Effector memory CD4-positive, alpha-beta T cell (primary cell): ENCODE measurements at regions not wholly inside any gene's neighbourhood (a gene's known extent, or its start where the extent isn't known, plus 50 kb on each side); places are given as distances from the start of the nearest gene placed in this dataset.
"Not testable (repeated sequence)": the region's sequence is repeated elsewhere in the genome, so short reads cannot be mapped to it uniquely, and the experiment has no call there.

Experiments
- DNase-seq, 3 donors: peaks; one replicate each; pipeline ENCODE4 v3.0.0-alpha.2; 2020
- H3K27ac ChIP-seq: 2 replicates; pipeline ENCODE4 v1.7.0; 2013; ENCODE audit warnings: mild to moderate bottlenecking, low read length, moderate library complexity; ENCODE audit not compliant: insufficient read depth, poor library complexity, severe bottlenecking
- H3K27me3 ChIP-seq: replicated peaks from 2 replicates; pipeline ENCODE4 v1.7.0; 2013; ENCODE audit warnings: mild to moderate bottlenecking, low read length; ENCODE audit not compliant: insufficient read depth, control insufficient read depth, poor library complexity, severe bottlenecking
- H3K36me3 ChIP-seq: 2 replicates; pipeline ENCODE4 v1.7.0; 2013; ENCODE audit warnings: mild to moderate bottlenecking, low read length, moderate library complexity; ENCODE audit not compliant: control insufficient read depth, insufficient read depth
- H3K4me1 ChIP-seq: 2 replicates; pipeline ENCODE4 v1.7.0; 2013; ENCODE audit warnings: low read length, mild to moderate bottlenecking; ENCODE audit not compliant: control insufficient read depth, insufficient read depth, poor library complexity, severe bottlenecking
- H3K4me3 ChIP-seq: 2 replicates; pipeline ENCODE4 v1.7.0; 2013; ENCODE audit warnings: low read length, low read depth, mild to moderate bottlenecking; ENCODE audit not compliant: insufficient read depth, poor library complexity, severe bottlenecking
- H3K9me3 ChIP-seq: 2 replicates; pipeline ENCODE4 v1.7.0; 2013; ENCODE audit warnings: mild to moderate bottlenecking, low read length, moderate library complexity; ENCODE audit not compliant: control insufficient read depth

DNA sequence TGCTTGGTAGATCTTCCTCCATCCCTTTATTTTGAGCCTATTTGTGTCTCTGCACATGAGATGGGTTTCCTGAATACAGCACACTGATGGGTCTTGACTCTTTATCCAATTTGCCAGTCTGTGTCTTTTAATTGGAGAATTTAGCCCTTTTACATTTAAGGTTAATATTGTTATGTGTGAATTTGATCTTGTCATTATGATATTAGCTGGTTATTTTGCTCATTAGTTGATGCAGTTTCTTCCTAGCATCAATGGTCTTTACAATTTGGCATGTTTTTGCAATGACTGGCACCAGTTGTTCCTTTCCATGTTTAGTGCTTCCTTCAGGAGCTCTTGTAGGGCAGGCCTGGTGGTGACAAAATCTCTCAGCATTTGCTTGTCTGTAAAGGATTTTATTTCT is 72.4 kb downstream of the HNRNPD start:
- H3K27ac ChIP-seq, H3K4me1 ChIP-seq, H3K27me3 ChIP-seq, H3K4me3 ChIP-seq, DNase-seq, H3K36me3 ChIP-seq, H3K9me3 ChIP-seq: not testable (repeated sequence)

DNA sequence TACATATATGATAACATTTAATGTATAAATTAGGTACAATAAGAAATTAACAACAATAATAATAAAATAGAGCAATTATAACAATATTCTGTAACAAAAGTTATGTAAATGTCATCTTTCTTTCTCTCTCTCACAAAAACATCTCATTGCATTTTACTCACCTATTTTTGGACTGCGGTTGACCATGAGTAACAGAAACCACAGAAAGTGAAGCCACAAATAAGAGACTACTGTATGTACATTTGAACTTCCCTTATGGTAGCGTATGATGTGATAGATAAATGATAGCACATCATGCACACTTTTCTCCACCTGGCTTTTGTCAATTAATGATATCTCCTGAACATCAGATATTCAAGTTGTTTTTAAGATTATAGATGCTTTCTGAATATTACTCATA is 80.5 kb downstream of the HNRNPD start:
- no peaks in the 10 kb centered on the region for H3K4me1 ChIP-seq
- no peak overlapping the region for H3K27ac ChIP-seq
- H3K27me3 ChIP-seq: no peaks in the 10 kb centered on the region
- no peaks in the 10 kb centered on the region for H3K9me3 ChIP-seq
- H3K36me3 ChIP-seq: no peaks in the 10 kb centered on the region
- no peak for DNase-seq
- no peak overlapping the region for H3K4me3 ChIP-seq

DNA sequence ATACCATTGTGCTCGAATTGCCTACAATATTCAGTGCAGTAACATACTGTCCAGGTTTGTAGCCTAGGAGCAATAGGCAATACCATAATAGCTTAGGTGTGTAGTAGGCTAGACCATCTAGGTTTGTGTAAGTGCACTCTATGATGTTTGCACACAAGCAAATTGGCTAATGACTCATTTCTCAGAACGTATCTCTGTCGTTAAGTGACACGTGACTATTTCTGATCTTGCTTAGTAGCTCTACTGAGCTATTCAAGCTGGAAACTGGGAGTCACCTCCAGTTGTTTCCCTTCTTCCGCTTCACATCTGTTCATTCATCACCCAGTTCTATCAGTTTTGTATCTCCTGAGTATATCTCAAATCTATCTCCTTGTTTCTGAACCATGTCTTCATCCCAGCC is 86.1 kb downstream of the HNRNPD start:
- no peak for DNase-seq
- H3K36me3 ChIP-seq: no peaks in the 10 kb centered on the region
- no peaks in the 10 kb centered on the region for H3K9me3 ChIP-seq
- H3K4me3 ChIP-seq: no peak overlapping the region
- H3K27me3 ChIP-seq: no peaks in the 10 kb centered on the region
- H3K4me1 ChIP-seq: no peaks in the 10 kb centered on the region
- H3K27ac ChIP-seq: no peak overlapping the region

DNA sequence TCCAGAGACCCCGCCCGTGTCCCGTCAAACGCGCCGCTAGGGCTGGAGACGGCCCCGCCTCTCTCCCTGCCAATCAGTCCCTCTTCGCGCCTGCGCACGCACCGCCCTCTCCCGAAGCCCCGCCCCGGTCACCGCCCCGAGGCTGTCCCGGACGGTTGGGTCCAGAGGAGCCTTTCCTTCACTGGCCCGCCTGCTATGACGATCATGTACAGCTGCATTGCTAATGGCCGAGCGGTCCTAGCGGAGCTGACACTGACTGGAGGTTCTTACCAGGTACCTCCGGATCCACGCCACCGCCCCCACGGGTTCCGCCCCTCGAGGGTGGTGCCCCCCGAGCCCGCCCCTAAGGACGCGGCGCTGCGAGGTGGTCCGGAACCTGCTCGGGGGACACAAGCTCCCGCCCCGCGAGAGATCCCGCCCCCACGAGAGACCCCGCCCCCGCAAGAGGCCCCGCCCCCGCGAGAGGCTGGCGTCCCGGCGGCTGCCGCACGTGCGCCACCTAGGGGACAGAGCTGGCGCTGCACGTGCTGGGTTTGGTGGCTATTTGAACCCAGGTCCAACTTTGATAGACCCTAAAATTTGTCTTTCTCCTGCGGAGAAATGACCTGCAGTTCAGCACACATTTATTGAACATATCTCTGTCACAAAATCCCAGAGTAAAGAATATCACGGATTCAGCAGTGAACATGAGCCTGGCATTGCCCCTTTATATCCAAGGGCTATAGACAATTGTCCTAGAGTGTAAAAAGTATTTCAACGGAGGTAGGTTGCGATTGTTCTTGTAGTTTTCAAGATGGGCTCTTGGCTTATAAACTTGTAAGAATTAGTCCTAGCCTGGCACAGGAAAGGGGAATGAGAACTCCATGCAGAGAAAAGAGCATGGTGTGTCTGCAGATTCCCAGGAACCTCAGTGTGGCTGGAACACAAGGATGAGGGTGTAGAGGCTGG is 88.7 kb downstream of the HNRNPD start:
- Histone ChIP-seq H3K27me3 (no peaks in the 10 kb centered on the region), H3K36me3 (no peaks in the 10 kb centered on the region), H3K9me3 (no peaks in the 10 kb centered on the region), H3K27ac (peak overlapping the region; percentile 67), H3K4me1 (no peaks in the 10 kb centered on the region), H3K4me3 (peak overlapping the region; percentile 55)
- DNase-seq: peak; percentile 99

DNA sequence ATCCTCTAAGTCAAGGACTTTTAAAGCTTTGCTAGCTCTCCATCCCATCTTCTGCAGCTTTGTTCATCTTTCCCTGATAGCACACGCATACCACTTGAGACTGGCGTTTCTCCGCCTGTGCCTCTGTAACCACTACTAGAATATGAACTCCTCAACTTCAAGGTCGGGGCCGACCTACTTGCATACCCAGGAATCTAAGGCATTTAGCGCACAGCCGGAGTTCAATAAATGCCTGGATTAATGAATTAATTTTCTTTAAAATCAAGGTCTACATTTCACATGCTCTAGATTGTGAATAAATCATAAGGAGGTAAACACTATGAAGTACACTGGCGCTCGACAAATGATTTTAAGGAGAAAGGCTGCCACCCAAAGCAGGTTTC is 89.3 kb downstream of the HNRNPD start:
- Histone ChIP-seq H3K27ac (peak overlapping the region; percentile 67), H3K36me3 (no peaks in the 10 kb centered on the region), H3K27me3 (no peaks in the 10 kb centered on the region), H3K4me1 (no peaks in the 10 kb centered on the region), H3K9me3 (no peaks in the 10 kb centered on the region), H3K4me3 (peak overlapping the region; percentile 55)
- no peak for DNase-seq

DNA sequence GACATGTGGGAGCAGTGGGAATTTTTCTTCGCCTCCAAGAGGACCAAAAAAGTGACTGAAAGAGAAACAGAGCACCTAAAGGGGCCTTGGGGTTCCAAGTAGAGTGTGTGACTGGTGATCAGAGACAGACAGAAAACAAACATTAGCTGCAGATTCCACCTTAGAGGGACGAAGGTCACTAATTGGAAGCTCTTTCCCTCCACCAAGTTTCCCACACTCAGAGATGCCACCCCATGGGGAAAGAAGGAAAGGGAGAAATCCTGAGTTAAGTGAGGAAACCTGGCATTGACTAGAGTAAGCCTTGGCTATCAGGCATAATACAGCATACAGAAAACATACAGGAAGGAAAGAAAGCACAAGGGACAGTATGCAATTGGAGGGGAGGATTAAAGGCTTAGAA is 90.9 kb downstream of the HNRNPD start:
- H3K27ac ChIP-seq: no peak overlapping the region
- H3K4me3 ChIP-seq: no peak overlapping the region
- H3K4me1 ChIP-seq: no peaks in the 10 kb centered on the region
- no peaks in the 10 kb centered on the region for H3K27me3 ChIP-seq
- no peaks in the 10 kb centered on the region for H3K9me3 ChIP-seq
- H3K36me3 ChIP-seq: no peaks in the 10 kb centered on the region
- DNase-seq: no peak

DNA sequence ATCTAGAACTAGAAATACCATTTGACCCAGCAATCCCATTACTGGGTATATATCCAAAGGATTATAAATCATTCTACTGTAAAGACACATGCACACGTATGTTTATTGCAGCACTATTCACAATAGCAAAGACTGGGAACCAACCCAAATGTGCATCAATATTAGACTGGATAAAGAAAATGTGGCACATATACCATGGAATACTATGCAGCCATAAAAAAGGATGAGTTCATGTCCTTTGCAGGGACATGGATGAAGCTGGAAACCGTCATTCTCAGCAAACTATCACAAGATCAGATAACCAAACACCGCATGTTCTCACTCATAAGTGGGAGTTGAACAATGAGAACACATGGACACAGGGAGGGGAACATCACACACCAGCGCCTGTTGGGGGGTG is 94.2 kb downstream of the HNRNPD start:
- not testable (repeated sequence) for H3K27me3 ChIP-seq, H3K4me3 ChIP-seq, DNase-seq, H3K4me1 ChIP-seq, H3K27ac ChIP-seq, H3K9me3 ChIP-seq, H3K36me3 ChIP-seq

DNA sequence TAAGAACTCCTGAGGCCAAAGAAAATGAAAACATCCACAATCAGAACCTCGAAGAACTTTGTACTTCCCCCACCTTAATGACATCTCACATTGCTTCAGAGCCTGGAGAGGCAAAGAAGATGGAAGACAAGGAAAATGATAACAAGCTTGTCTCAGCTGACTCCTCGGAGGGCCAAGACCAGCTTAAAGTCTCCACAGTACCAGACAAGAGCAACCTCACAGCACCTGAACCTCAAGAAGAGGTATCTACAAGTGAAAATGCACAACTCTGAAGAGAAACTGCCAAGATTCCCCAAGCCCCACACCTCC is 97.5 kb downstream of the HNRNPD start:
- Histone ChIP-seq H3K4me3 (no peak overlapping the region), H3K4me1 (no peaks in the 10 kb centered on the region), H3K27me3 (no peaks in the 10 kb centered on the region), H3K27ac (no peak overlapping the region), H3K36me3 (no peaks in the 10 kb centered on the region), H3K9me3 (no peaks in the 10 kb centered on the region)
- DNase-seq: no peak

DNA sequence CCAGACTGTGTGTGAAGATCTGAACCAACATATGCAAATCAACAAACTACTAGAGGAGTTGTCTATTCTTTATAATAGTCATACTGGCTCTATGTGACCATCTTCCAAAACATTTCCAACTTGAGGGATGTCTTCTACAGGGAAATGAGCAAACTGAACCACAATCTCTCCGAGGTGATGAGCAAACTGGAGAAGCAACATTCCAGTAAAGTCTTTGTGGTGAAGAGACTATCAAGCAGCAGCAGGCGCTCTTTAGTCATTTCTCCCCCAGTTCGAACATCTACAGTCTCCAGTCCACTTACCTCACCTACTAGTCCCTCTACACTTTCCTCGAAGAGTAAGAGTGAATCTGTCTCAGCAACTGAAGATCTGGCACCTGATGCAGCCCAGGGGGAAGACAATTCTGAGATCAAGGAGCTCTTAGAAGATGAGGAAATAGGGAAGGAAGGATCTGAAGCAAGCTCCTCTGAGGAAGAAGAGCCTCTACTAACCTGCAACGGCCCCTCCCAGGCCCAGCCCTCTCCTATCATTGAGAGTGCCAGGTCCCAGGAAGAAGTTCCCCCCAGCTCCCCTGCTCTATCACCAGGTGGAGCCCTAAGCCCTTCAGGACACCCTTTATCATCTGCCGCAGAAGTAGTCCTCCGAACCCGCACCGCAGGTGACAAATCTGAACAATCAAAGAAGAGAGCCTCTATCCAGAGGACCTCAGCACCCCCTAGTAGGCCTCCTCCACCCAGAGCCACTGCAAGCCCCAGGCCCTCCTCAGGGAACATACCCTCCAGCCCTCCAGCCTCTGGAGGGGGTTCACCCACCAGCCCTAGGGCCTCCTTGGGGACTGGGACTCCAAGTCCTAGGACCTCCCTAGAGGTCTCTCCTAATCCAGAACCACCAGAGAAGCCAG is 98.1 kb downstream of the HNRNPD start:
- H3K27ac ChIP-seq: no peak overlapping the region
- H3K4me3 ChIP-seq: no peak overlapping the region

DNA sequence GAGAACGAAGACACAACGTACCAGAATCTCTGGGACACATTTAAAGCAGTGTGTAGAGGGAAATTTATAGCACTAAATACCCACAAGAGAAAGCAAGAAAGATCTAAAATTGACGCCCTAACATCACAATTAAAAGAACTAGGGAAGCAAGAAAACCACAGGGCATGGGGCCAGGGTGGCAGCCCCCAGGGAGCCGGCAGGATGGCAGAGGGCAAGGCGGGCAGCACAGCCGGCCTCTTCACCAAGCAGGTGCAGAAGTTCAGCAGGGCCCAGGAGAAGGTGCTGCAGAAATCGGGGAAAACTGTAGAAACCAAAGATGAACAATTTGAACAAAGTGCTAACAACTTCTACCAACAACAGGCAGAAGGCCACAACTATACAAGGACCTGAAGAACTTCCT is 99.1 kb downstream of the HNRNPD start:
- not testable (repeated sequence) for H3K27me3 ChIP-seq, H3K9me3 ChIP-seq, H3K4me3 ChIP-seq, DNase-seq, H3K27ac ChIP-seq, H3K36me3 ChIP-seq, H3K4me1 ChIP-seq

More for the DNA sequence above, 98.1 kb downstream of the HNRNPD start:
- DNase-seq: no peak
- H3K36me3 ChIP-seq: no peaks in the 10 kb centered on the region
- no peaks in the 10 kb centered on the region for H3K27me3 ChIP-seq
- H3K9me3 ChIP-seq: no peaks in the 10 kb centered on the region
- H3K4me1 ChIP-seq: no peaks in the 10 kb centered on the region
